ENCODE measurements at regions not wholly inside any gene's neighbourhood (a gene's known extent, or its start where the extent isn't known, plus 50 kb on each side); places are given as distances from the start of the nearest gene placed in this dataset.

GRCh38 chr2:87401726-87402345 is 346.1 kb upstream of the PLGLB2 start:
- Histone ChIP-seq H3K4me1 (ENCODE audit: control insufficient read depth in 4 of 4, insufficient read depth in 4 of 4, low read length in 3 of 4) (no peaks in the 10 kb centered on the region), H3K27ac (ENCODE audit: low read depth in 1 of 2, low read length in 2 of 2) (no peak overlapping the region), H3K36me3 (ENCODE audit: control insufficient read depth in 4 of 4, insufficient read depth in 3 of 4, low read depth in 1 of 4, low read length in 3 of 4) (no peaks in the 10 kb centered on the region), H3K27me3 (ENCODE audit: control insufficient read depth in 4 of 4, insufficient read depth in 4 of 4, low read length in 3 of 4) (no peaks in the 10 kb centered on the region), H3K9me3 (ENCODE audit: control insufficient read depth in 4 of 4, low read length in 3 of 4) (no peaks in the 10 kb centered on the region), H3K9ac (ENCODE audit: low read depth in 1 of 2, low read length in 2 of 2) (no peak overlapping the region), H3K4me3 (ENCODE audit: low read depth in 1 of 3, low read length in 3 of 3) (no peak overlapping the region)
- TF ChIP-seq ATF3 (IDR thresholded peaks at IDR 0.05), result no peak
- no peak for TF ChIP-seq CTCF (IDR thresholded peaks at IDR 0.05; ENCODE audit: low read depth, low read length, missing input control)
- no peak for TF ChIP-seq SP1 (IDR thresholded peaks at IDR 0.05)
- TF ChIP-seq NR2F2 (IDR thresholded peaks at IDR 0.05), result no peak
- TF ChIP-seq MAX (IDR thresholded peaks at IDR 0.05), result no peak
- TF ChIP-seq FOXA1 (IDR thresholded peaks at IDR 0.05), result no peak
- no peak for TF ChIP-seq RXRA (IDR thresholded peaks at IDR 0.05)
- TF ChIP-seq GABPA (IDR thresholded peaks at IDR 0.05 in 1 of 2, conservative IDR thresholded peaks at IDR 0.05 in 1 of 2), result no peak
- TF ChIP-seq JUND (IDR thresholded peaks at IDR 0.05), result no peak
- no peak for TF ChIP-seq REST (IDR thresholded peaks at IDR 0.05)
- no peak for TF ChIP-seq HNF4A (conservative IDR thresholded peaks at IDR 0.05)
- no peak for TF ChIP-seq TAF1 (conservative IDR thresholded peaks at IDR 0.05)
- no peak for TF ChIP-seq HNF4G (IDR thresholded peaks at IDR 0.05)
- no peak for TF ChIP-seq ZBTB33 (IDR thresholded peaks at IDR 0.05)
- 86% methylated on average over 16 of the region's 16 CpGs for WGBS
- DNase-seq (ENCODE audit: low spot score), result no peak

- H3K27ac ChIP-seq (ENCODE audit: low read depth in 1 of 2, low read length in 2 of 2), result no peak overlapping the region
- 93% methylated on average over 6 of the region's 6 CpGs for WGBS
- H3K9ac ChIP-seq (ENCODE audit: low read depth in 1 of 2, low read length in 2 of 2), result no peak overlapping the region
- H3K4me1 ChIP-seq (ENCODE audit: control insufficient read depth in 4 of 4, insufficient read depth in 4 of 4, low read length in 3 of 4), result no peaks in the 10 kb centered on the region
- no peaks in the 10 kb centered on the region for H3K27me3 ChIP-seq (ENCODE audit: control insufficient read depth in 4 of 4, insufficient read depth in 4 of 4, low read length in 3 of 4)
- H3K4me3 ChIP-seq (ENCODE audit: low read depth in 1 of 3, low read length in 3 of 3), result no peak overlapping the region
- DNase-seq (ENCODE audit: low spot score), result no peak
- H3K9me3 ChIP-seq (ENCODE audit: control insufficient read depth in 4 of 4, low read length in 3 of 4), result no peaks in the 10 kb centered on the region
- H3K36me3 ChIP-seq (ENCODE audit: control insufficient read depth in 4 of 4, insufficient read depth in 3 of 4, low read depth in 1 of 4, low read length in 3 of 4), result no peaks in the 10 kb centered on the region
- no peak for TF ChIP-seq TAF1 (conservative IDR thresholded peaks at IDR 0.05)
- no peak for TF ChIP-seq MAX (IDR thresholded peaks at IDR 0.05)
- TF ChIP-seq HNF4A (conservative IDR thresholded peaks at IDR 0.05), result no peak
- TF ChIP-seq ZBTB33 (IDR thresholded peaks at IDR 0.05), result no peak
- TF ChIP-seq GABPA (IDR thresholded peaks at IDR 0.05 in 1 of 2, conservative IDR thresholded peaks at IDR 0.05 in 1 of 2), result no peak
- no peak for TF ChIP-seq HNF4G (IDR thresholded peaks at IDR 0.05)
- no peak for TF ChIP-seq SP1 (IDR thresholded peaks at IDR 0.05)
- TF ChIP-seq YY1 (IDR thresholded peaks at IDR 0.05), result no peak
- TF ChIP-seq ATF3 (IDR thresholded peaks at IDR 0.05), result no peak
- TF ChIP-seq RXRA (IDR thresholded peaks at IDR 0.05), result no peak
- no peak for TF ChIP-seq NR2F2 (IDR thresholded peaks at IDR 0.05)
- no peak for TF ChIP-seq REST (IDR thresholded peaks at IDR 0.05)
- TF ChIP-seq JUND (IDR thresholded peaks at IDR 0.05), result no peak
- TF ChIP-seq EGR1 (IDR thresholded peaks at IDR 0.05; ENCODE audit: low read depth in 2 of 2), result no peak
- TF ChIP-seq FOXA1 (IDR thresholded peaks at IDR 0.05), result no peak
Measured at GRCh38 chr2:87403893-87404175, 344.1 kb upstream of the PLGLB2 start.
